ENCODE measurements at regions not wholly inside any gene's neighbourhood (a gene's known extent, or its start where the extent isn't known, plus 50 kb on each side); places are given as distances from the start of the nearest gene placed in this dataset.

DNA sequence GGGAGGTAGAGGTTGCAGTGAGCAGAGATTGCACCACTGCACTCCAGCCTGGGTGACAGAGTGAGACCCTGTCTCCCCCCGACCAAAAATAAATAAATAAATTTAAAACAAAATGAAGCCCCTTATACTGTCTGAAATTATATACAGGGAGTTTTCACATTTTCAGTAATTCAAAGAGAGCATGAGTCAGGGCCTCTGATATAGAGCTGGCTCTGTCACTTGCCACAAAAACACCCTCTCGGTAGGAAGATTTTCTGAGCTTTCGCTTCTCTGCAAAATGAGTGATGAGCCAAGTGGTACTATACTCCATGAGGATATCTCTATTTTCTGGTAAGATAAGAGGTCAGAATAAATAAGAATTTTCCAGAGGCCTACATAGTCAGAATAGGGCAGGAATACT, 462.9 kb downstream of the COG6 start:
- TF ChIP-seq, protein P1, sequence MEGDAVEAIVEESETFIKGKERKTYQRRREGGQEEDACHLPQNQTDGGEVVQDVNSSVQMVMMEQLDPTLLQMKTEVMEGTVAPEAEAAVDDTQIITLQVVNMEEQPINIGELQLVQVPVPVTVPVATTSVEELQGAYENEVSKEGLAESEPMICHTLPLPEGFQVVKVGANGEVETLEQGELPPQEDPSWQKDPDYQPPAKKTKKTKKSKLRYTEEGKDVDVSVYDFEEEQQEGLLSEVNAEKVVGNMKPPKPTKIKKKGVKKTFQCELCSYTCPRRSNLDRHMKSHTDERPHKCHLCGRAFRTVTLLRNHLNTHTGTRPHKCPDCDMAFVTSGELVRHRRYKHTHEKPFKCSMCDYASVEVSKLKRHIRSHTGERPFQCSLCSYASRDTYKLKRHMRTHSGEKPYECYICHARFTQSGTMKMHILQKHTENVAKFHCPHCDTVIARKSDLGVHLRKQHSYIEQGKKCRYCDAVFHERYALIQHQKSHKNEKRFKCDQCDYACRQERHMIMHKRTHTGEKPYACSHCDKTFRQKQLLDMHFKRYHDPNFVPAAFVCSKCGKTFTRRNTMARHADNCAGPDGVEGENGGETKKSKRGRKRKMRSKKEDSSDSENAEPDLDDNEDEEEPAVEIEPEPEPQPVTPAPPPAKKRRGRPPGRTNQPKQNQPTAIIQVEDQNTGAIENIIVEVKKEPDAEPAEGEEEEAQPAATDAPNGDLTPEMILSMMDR (IDR thresholded peaks at IDR 0.05; ENCODE audit: low read depth, low read length, poor library complexity, severe bottlenecking), result no peak
- TF ChIP-seq EZH2phosphoT487 (IDR thresholded peaks at IDR 0.05; ENCODE audit: borderline replicate concordance, low read length), result no peak
